ENCODE measurements at regions not wholly inside any gene's neighbourhood (a gene's known extent, or its start where the extent isn't known, plus 50 kb on each side); places are given as distances from the start of the nearest gene placed in this dataset.

GRCh38 chr4:22014222-22014741 is 65.7 kb upstream of the KCNIP4 start:
- DNase-seq: no peak

- DNase-seq: no peak
Measured at GRCh38 chr4:22003878-22004277, 55.3 kb upstream of the KCNIP4 start.

Data from NCI-H1105 (cell line).